ENCODE measurements at regions not wholly inside any gene's neighbourhood (a gene's known extent, or its start where the extent isn't known, plus 50 kb on each side); places are given as distances from the start of the nearest gene placed in this dataset.
A peak's percentile ranks its signal among the peaks of the same experiment; 100 is the strongest.

DNA sequence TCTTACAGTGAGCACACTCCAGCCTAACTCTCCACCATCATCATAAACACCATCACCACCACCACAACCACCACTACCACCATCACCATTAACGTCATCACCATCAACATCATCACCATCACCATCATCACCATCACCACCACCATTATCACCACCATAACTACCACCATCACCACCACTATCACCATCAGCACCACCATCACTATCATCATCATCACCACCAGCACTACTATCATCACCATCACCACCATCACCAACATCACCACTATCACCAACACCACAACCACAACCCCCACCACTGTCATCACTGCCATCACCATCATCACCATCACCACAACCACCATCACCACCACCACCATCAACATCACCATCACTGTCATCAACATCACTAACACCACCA, 279.0 kb upstream of the TCERG1L start:
- Histone ChIP-seq H3K27ac (ENCODE audit: extremely low read length, insufficient read depth, low read length) (no peak overlapping the region), H4K20me1 (ENCODE audit: insufficient read depth, low read length) (no peaks in the 10 kb centered on the region), H3K4me1 (ENCODE audit: insufficient read depth, low read length) (no peaks in the 10 kb centered on the region), H3K9me3 (ENCODE audit: low read length) (no peaks in the 10 kb centered on the region), H3K4me3 (replicated peaks in 1 of 3; ENCODE audit: insufficient read depth in 1 of 3, low read depth in 2 of 3, low read length in 3 of 3) (no peak overlapping the region), H3K36me3 (replicated peaks in 1 of 2; ENCODE audit: control insufficient read depth in 1 of 2, insufficient read depth in 2 of 2, low read length in 2 of 2) (no peaks in the 10 kb centered on the region), H3K27me3 (ENCODE audit: control insufficient read depth in 1 of 2, insufficient read depth in 2 of 2, low read length in 2 of 2) (peaks cover 0 to 2% of the 10 kb centered on the region in 2 experiments; a peak in 1 of 5 replicates), H2AFZ (ENCODE audit: low read length) (no peak overlapping the region), H3K4me2 (ENCODE audit: low read depth, low read length) (no peak overlapping the region), H3K9ac (ENCODE audit: insufficient read depth, low read depth, low read length) (no peak overlapping the region), H3K79me2 (ENCODE audit: insufficient read depth, low read length) (no peaks in the 10 kb centered on the region)
- no peak for TF ChIP-seq SYNCRIP (IDR thresholded peaks at IDR 0.05; ENCODE audit: insufficient read depth, low read depth, low read length)
- TF ChIP-seq FOXP1 (IDR thresholded peaks at IDR 0.05) = 0 out of 2 replicates have a peak, but pooled peaks have one; percentile 17
- no peak for TF ChIP-seq FOXP1 (CRISPR knock-in tag; IDR thresholded peaks at IDR 0.05)
- TF ChIP-seq CREB1 (IDR thresholded peaks at IDR 0.05) = peak; percentile 91
- TF ChIP-seq CREB1 (CRISPR knock-in tag; IDR thresholded peaks at IDR 0.05) = no peak
- FAIRE-seq (no peak), DNase-seq (ENCODE audit: low spot score) (no peak), ATAC-seq (no peak)
- in situ Hi-C loops (cut with HindIII; ENCODE audit: extremely low pct_ligation_motif_present, low pct_unique_long_range_greater_than_20kb) (no loop called here), intact Hi-C loops (cut with micrococcal nuclease; ENCODE audit: unreplicated experiment) (no loop called here)
- BruUV-seq (replicated peaks) = no TSS peak
- POLR2A ChIA-PET = no interaction called here
- CTCF ChIA-PET (ENCODE audit: low intra/inter-chr PET ratio, low total read pairs) = no interaction called here
- WGBS (ENCODE audit: low lambda C conversion rate) = 6% methylated on average over 1 of the region's 1 CpG

DNA sequence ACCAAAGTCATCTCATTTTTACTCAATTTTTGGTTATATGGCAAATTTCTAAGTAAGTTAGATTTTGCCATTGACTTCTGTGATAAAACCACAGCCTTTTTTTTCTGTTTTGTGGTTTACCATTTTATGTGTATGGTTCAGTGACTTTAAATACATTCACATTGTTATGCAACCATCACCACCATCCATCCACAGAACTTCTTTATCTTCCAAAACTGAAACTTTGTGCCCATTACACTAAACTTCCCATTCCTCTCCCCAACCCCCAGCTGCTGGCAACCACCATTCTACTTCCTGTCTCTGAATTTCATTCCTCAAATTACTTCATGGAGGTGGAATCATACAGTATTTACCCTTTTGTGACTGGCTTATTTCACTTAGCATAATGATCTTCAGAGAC, 280.4 kb upstream of the TCERG1L start:
- POLR2A ChIA-PET = no interaction called here
- in situ Hi-C loops (cut with HindIII; ENCODE audit: extremely low pct_ligation_motif_present, low pct_unique_long_range_greater_than_20kb) = no loop called here
- Histone ChIP-seq H3K36me3 (replicated peaks in 1 of 2; ENCODE audit: control insufficient read depth in 1 of 2, insufficient read depth in 2 of 2, low read length in 2 of 2) (no peaks in the 10 kb centered on the region), H3K4me3 (replicated peaks in 1 of 3; ENCODE audit: insufficient read depth in 1 of 3, low read depth in 2 of 3, low read length in 3 of 3) (no peak overlapping the region), H3K4me1 (ENCODE audit: insufficient read depth, low read length) (no peaks in the 10 kb centered on the region), H3K9ac (ENCODE audit: insufficient read depth, low read depth, low read length) (no peak overlapping the region), H3K79me2 (ENCODE audit: insufficient read depth, low read length) (no peaks in the 10 kb centered on the region), H2AFZ (ENCODE audit: low read length) (no peak overlapping the region), H3K27me3 (ENCODE audit: control insufficient read depth in 1 of 2, insufficient read depth in 2 of 2, low read length in 2 of 2) (peaks cover 0 to 2% of the 10 kb centered on the region in 2 experiments; a peak in 1 of 5 replicates), H4K20me1 (ENCODE audit: insufficient read depth, low read length) (no peaks in the 10 kb centered on the region), H3K9me3 (ENCODE audit: low read length) (no peaks in the 10 kb centered on the region), H3K4me2 (ENCODE audit: low read depth, low read length) (no peak overlapping the region), H3K27ac (ENCODE audit: extremely low read length, insufficient read depth, low read length) (no peak overlapping the region)
- no peak for FAIRE-seq
- intact Hi-C loops (cut with micrococcal nuclease; ENCODE audit: unreplicated experiment) = no loop called here
- no TSS peak for BruUV-seq (replicated peaks)
- DNase-seq (ENCODE audit: low spot score) = no peak
- ATAC-seq = no peak
- CTCF ChIA-PET (ENCODE audit: low intra/inter-chr PET ratio, low total read pairs) = no interaction called here
- TF ChIP-seq ZNF225 (CRISPR knock-in tag; IDR thresholded peaks at IDR 0.05) = no peak
